ENCODE measurements at regions not wholly inside any gene's neighbourhood (a gene's known extent, or its start where the extent isn't known, plus 50 kb on each side); places are given as distances from the start of the nearest gene placed in this dataset.

GRCh38 chr20:57970116-57970515 is 258.3 kb downstream of the ANKRD60 start:
- Histone ChIP-seq H3K4ac (ENCODE audit: low read depth, low read length) (no peak overlapping the region), H3K79me1 (ENCODE audit: insufficient read depth, low read depth, low read length, poor library complexity, severe bottlenecking) (no peaks in the 10 kb centered on the region), H3K56ac (ENCODE audit: insufficient read length, low read depth, low read length) (no peak overlapping the region), H3K23me2 (ENCODE audit: insufficient read length, low read depth, low read length, poor library complexity, severe bottlenecking) (no peaks in the 10 kb centered on the region), H4K91ac (ENCODE audit: insufficient read length, low read depth, low read length) (no peak overlapping the region), H3K9me3 (ENCODE audit: control insufficient read depth, low read depth, low read length) (no peaks in the 10 kb centered on the region), H2BK120ac (ENCODE audit: low read depth, low read length, poor library complexity, severe bottlenecking) (no peak overlapping the region), H3K27me3 (ENCODE audit: insufficient read depth, low read length) (no peaks in the 10 kb centered on the region), H3K14ac (ENCODE audit: insufficient read depth, low read length) (no peak overlapping the region), H4K20me1 (ENCODE audit: control insufficient read depth, insufficient read depth, insufficient read length) (no peaks in the 10 kb centered on the region), H4K5ac (ENCODE audit: insufficient read length, low read depth, low read length) (no peak overlapping the region), H3K23ac (ENCODE audit: insufficient read length, low read depth, low read length) (no peak overlapping the region), H4K8ac (replicated peaks; ENCODE audit: insufficient read length, low read depth, low read length) (no peak overlapping the region), H2BK15ac (ENCODE audit: low read depth, low read length) (no peak overlapping the region), H3K9ac (ENCODE audit: extremely low read depth, insufficient read length, low read length) (no peak overlapping the region), H3K4me1 (ENCODE audit: insufficient read depth, low read length) (no peaks in the 10 kb centered on the region), H3K18ac (ENCODE audit: insufficient read length, low read depth, low read length) (no peak overlapping the region), H2BK20ac (ENCODE audit: low read depth, low read length, poor library complexity, severe bottlenecking) (no peak overlapping the region), H2AFZ (ENCODE audit: low read length) (no peak overlapping the region), H2BK12ac (ENCODE audit: insufficient read length, low read depth, low read length) (no peak overlapping the region), H2BK5ac (ENCODE audit: insufficient read length, low read length) (no peak overlapping the region), H3K79me2 (ENCODE audit: insufficient read depth, low read length) (no peaks in the 10 kb centered on the region), H2AK5ac (ENCODE audit: insufficient read length, low read length) (no peak overlapping the region), H3K27ac (ENCODE audit: insufficient read length, low read depth, low read length) (no peak overlapping the region), H3K4me2 (ENCODE audit: insufficient read depth, insufficient read length, low read length) (no peak overlapping the region), H3T11ph (ENCODE audit: low read length) (no peak overlapping the region)
- peaks cover 17% of the 10 kb centered on the region for H3K27me3 Mint-ChIP-seq (ENCODE audit: low read depth)
- peaks cover 3 to 10% of the 10 kb centered on the region in 2 experiments; a peak in 3 of 5 replicates for H3K9me3 Mint-ChIP-seq
- H3K4me3 Mint-ChIP-seq, result no peak overlapping the region
- no peak for TF ChIP-seq CTCF (conservative IDR thresholded peaks at IDR 0.05)
- WGBS (ENCODE audit: extremely low coverage, insufficient read length, low lambda C conversion rate), result no CpG with 5 or more reads among the region's 5 CpGs
- H3K36me3 Mint-ChIP-seq (ENCODE audit: insufficient read depth in 1 of 3, low read depth in 3 of 3), result no peaks in the 10 kb centered on the region; a peak in 1 of 7 replicates
- H3K4me1 Mint-ChIP-seq, result no peaks in the 10 kb centered on the region; a peak in 1 of 4 replicates
- H3K27ac Mint-ChIP-seq, result no peak overlapping the region
- no peak for DNase-seq
